ENCODE measurements at regions not wholly inside any gene's neighbourhood (a gene's known extent, or its start where the extent isn't known, plus 50 kb on each side); places are given as distances from the start of the nearest gene placed in this dataset.
"Not testable (repeated sequence)": the region's sequence is repeated elsewhere in the genome, so short reads cannot be mapped to it uniquely, and the experiment has no call there.

GRCh38 chr5:87114631-87115030, 153.1 kb upstream of the RASA1 start:
- no peak for DNase-seq

- DNase-seq = no peak
Measured at GRCh38 chr5:87115839-87116364, 151.8 kb upstream of the RASA1 start.

DNA sequence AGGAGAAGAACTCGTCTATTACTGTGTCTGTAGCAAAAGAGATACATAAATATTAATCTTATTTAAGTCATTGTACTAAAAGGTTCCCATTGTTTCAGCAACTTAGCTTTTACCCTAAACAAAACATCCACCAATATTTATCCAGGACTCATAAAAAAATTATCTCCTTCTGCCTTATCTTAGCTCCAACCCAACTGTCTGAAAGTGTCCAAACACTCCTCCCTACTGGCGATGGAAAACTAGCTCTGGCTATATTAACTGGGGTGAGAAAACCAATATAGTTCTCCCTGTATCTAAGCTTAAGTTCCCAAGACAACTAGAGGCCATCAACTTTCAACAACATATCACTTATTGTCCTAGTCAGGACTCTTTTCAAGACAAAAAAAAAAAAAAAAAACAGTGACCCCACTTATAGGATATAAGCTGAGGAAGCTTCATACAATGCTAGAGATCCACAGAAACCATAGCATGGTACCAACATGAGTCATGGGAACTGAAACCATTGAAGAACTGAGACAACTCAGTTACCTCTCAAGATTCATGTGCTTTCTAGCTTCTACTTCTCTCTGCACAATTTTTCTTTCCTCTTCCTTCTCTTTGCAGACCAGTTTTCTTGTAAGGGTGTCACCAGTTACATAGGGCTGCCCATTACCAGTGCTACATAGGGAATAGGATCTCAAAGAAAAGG, 150.7 kb upstream of the RASA1 start:
- DNase-seq = no peak

DNA sequence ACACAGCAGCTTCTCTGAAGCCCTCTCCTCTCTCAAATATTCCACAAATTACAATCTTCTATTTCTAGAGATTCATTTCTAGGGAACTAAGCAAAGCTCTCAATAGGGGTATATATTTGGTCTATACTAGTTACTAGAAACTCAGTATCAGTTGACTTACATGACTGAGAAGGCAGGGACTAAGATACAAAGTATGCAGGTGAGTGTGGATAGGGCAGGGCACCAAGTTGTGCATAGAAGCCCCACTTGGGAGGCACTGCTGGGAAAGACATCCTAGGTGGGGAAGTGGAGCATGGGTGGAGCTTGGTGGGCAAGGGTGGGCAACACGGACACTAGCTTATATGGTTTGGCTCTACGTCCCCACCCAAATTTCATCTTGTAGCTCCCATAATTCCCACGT, 148.1 kb upstream of the RASA1 start:
- no peak for DNase-seq

- no peak for DNase-seq
Measured at GRCh38 chr5:87120518-87121303, 147.0 kb upstream of the RASA1 start.

DNA sequence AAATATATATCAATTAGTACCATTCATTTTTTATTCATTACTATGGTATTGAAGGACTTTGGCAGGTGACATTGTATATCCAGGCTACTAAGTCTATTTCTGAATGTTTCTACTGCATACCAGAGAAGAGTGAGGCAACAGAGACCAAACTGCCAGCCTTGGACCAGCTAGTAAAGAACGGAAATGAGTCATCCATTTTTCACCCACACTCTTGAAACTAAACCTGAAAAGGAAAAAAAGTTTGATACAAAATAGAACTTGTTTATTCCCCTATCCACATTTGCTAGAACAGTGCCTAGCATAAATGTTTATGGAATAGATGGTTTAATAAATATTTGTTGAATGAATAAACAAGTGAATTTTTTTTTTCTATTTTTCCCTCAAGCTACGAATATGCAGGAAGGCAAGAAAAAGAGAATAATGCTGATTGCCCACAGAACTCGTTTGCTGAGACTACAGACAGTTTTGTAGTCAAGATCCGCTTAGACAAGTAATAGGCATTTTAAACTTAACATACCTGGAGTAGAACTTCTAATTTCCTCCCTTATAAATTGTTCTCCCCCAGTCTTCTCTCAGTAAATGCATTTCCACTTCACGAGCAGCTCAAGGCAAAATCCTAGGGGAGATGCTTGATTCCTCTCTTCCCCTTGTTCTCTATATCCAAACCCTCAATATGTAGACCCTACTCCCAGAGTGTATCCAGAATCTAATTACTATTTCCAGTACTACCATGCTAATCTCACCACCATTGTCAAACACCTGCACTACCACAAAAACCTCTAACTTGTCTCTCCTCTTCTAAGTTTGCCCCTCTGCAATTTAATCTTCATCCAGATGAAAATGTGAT, 146.2 kb upstream of the RASA1 start:
- DNase-seq = peak; percentile 1

- no peak for DNase-seq
Measured at GRCh38 chr5:87122151-87122977, 145.3 kb upstream of the RASA1 start.

- DNase-seq = no peak
Measured at GRCh38 chr5:87125766-87126165, 141.9 kb upstream of the RASA1 start.

- DNase-seq = no peak
Measured at GRCh38 chr5:87126869-87127268, 140.8 kb upstream of the RASA1 start.

GRCh38 chr5:87127426-87127825, 140.3 kb upstream of the RASA1 start:
- DNase-seq = no peak

DNA sequence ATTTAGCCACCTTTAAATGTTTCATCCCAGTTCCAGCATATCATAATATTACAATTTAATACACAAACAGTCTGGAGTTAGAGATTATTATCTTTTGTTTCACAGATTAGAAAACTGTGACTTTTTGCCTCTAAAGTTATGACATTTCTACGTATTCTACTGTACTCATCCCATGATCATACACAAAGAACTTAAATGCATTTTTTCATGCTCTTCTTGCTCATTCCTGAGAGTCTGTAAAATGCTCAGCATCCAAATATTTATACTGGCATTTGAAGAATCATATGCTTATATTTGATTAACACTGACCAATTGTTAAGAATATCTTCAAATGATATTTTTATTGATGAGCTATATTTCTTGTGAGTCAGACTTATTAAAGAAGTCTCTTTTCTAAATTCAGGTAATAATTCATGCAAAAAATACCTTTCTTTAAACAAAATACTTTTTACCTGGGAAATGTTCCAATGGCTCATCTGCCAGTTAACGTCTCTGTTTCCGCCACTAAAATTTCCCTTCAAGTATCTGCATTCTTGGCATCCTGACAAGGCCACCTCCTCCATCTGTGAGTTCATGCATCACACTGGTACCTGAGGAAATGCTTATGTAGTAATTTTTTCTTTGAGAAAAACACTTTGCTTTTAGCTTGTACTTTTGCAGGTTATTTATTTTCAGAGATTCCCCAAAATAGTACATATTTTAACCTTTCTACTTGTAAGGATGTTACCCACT, 139.6 kb upstream of the RASA1 start:
- no peak for DNase-seq

DNA sequence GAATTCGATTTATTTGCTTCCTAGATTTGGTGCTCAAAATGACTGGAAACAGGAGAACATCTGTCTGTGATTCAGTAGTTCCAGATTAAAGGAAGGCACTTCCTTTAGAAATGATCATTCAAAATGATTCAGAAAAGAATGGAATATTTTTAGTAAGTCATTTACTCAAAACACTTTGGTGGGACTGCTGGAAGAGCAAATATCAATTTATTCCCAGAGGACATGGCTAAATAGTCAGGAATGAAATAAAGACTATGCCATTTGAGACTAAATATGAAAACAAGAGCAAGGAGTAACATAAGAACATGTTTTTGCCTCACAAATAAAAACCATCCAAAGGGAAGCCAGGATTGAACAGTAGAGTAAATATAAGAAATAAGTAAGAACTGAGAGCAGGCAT, 138.6 kb upstream of the RASA1 start:
- DNase-seq = no peak

GRCh38 chr5:87132696-87133095, 135.0 kb upstream of the RASA1 start:
- no peak for DNase-seq

- not testable (repeated sequence) for DNase-seq
Measured at GRCh38 chr5:87134513-87134912, 133.2 kb upstream of the RASA1 start.

GRCh38 chr5:87136096-87136495, 131.6 kb upstream of the RASA1 start:
- DNase-seq = no peak

DNA sequence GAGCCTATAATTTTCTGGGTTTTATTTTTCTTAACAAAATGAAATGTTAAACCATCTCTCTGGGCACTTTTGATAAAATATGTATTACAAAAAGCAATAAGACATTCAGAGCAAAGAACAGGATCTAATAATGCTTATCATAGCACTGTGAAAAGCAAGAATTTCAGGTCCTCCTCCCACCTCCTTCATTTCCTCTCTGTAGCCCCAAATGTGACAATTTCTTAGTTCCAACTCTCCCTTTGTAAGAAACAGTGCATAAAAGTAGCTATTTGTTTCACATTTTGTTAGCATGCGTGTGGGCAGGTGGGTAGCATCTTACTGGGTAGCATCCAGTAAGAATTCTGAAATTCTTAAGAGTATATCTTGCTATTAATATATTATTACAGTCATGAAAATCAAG, 130.9 kb upstream of the RASA1 start:
- DNase-seq = no peak

DNA sequence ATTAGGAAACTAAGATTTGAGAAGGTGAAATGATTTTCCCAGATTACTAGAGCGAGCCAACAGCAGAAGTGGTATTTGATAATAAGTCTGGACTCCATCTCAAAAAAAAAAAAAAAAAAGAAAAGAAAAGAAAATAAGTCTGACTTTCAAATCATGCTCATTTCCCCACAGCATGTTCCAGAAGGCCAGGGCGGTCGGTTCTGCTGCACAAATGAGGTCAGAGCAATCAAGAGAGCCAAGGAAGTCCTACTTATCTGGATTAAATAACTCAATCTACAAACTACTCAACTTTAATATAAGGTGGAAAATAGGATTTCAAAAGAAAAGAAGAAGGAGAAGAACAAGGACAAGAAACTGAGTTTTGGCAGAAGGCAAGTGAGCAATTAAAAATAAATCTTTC, 130.4 kb upstream of the RASA1 start:
- DNase-seq = no peak

DNA sequence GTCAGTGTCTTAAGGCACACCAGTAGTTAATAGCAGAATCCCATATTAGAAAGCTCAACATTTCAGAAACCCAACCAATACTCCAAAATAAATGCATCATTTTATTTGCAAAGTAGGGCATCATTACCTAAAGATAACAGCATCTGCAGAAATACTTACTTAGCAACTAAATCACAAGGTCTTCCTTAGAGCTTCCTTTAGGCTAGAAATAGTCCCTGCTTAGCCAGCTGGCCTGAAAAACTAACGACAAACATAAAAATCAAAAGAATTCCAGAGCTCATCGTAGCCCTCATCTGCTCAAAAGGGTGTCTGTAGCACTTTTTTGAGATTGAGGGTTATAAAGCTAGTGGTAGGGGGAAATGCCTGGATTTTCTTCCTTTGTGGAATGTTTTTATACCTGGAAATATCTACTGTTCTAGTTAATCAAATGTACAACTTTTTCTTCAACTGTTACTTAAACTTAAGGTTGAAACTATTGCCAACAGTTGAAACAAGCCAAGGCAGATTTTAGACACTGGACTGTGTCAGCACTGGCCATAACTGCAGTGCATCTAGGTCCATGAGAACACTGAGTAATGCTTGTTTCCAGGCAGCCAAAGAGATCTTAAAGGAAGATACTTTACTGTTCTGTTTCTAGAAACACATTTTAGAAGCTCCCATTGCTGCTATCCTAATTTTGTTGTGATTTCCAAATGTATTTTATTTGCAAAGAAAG, 129.4 kb upstream of the RASA1 start:
- no peak for DNase-seq

GRCh38 chr5:87139795-87140194, 127.9 kb upstream of the RASA1 start:
- no peak for DNase-seq

- no peak for DNase-seq
Measured at GRCh38 chr5:87141544-87141943, 126.1 kb upstream of the RASA1 start.

DNA sequence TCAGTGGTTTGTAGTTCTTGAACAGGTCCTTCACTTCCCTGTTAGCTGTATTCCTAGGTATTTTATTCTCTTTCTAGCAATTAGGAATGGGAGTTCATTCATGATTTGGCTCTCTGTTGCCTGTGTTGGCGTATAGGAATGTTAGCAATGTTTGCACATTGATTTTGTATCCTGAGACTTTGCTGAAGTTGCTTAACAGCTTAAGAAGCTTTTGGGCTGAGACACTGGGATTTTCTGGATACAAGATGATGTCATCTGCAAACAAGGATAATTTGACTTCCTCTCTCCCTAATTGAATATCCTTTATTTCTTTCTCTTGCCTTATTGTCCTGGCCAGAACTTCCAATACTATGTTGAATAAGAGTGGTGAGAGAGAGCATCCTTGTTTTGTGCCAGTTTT, 121.8 kb upstream of the RASA1 start:
- not testable (repeated sequence) for DNase-seq

Data from effector CD8-positive, alpha-beta T cell (primary cell).